PC-3 (cell line): ENCODE measurements at regions not wholly inside any gene's neighbourhood (a gene's known extent, or its start where the extent isn't known, plus 50 kb on each side); places are given as distances from the start of the nearest gene placed in this dataset.

Source experiments
- ATAC-seq: fragments of 200-7000 bp; cut with Tn5 transposase; 2 replicates; pipeline ENCODE4 v1.9.1; 2020; ENCODE audit warnings: mild to moderate bottlenecking, moderate library complexity
- BruUV-seq: library from RNA; stranded (reverse); fragments of 400-500 nt; replicated peaks from 2 replicates; lab custom pipeline; 2021; lab: Mats Ljungman, UMichigan
- CTCF ChIA-PET: fragments of 300-600 bp; sonication (Branson Sonifier 250); formaldehyde crosslinking; loops from one replicate; lab custom pipeline; 2022; ENCODE audit warnings: antibody characterized with exemption; lab: Charles Lee
- POLR2A ChIA-PET: fragments of 300-600 bp; sonication (Branson Sonifier 250); formaldehyde crosslinking; loops from one replicate; lab custom pipeline; 2022; ENCODE audit warnings: antibody characterized with exemption; ENCODE audit not compliant: unreplicated experiment; lab: Charles Lee
- DNase-seq: peaks from one replicate; pipeline ENCODE4 v3.0.0-alpha.2; 2015
- H2AFZ ChIP-seq: fragments of 300-600 bp; sonication (generic); 2 replicates; pipeline ENCODE4 v1.6.0; 2016; ENCODE audit warnings: antibody characterized with exemption, low read length
- H3F3A ChIP-seq: fragments of 300-600 bp; sonication (generic); one replicate; pipeline ENCODE4 v1.6.0; 2017; ENCODE audit warnings: antibody characterized with exemption, low read length, control low read depth, mild to moderate bottlenecking; ENCODE audit not compliant: unreplicated experiment
- H3K27ac ChIP-seq: fragments of 300-600 bp; sonication (generic); 2 replicates; pipeline ENCODE4 v1.5.1; 2016; ENCODE audit warnings: mild to moderate bottlenecking, low read length
- H3K27me3 ChIP-seq: fragments of 300-600 bp; sonication (generic); 2 replicates; pipeline ENCODE4 v1.6.1; 2016; ENCODE audit warnings: low read length, mixed read lengths
- H3K36me3 ChIP-seq: fragments of 300-600 bp; sonication (generic); 2 replicates; pipeline ENCODE4 v1.6.1; 2016; ENCODE audit warnings: low read depth, mixed run types, low read length, mixed read lengths
- H3K4me1 ChIP-seq: fragments of 300-600 bp; sonication (generic); 2 replicates; pipeline ENCODE4 v1.5.1; 2016; ENCODE audit warnings: low read length; ENCODE audit not compliant: insufficient read depth
- H3K4me2 ChIP-seq: fragments of 300-600 bp; sonication (generic); 2 replicates; pipeline ENCODE4 v1.6.0; 2016; ENCODE audit warnings: low read length
- H3K4me3 ChIP-seq: fragments of 300-600 bp; sonication (generic); 2 replicates; pipeline ENCODE4 v1.5.1; 2016; ENCODE audit warnings: mild to moderate bottlenecking, low read length, mixed read lengths
- H3K79me2 ChIP-seq: fragments of 300-600 bp; sonication (generic); 2 replicates; pipeline ENCODE4 v1.6.1; 2017; ENCODE audit warnings: low read length, mixed read lengths
- H3K9ac ChIP-seq: fragments of 300-600 bp; sonication (generic); 2 replicates; pipeline ENCODE4 v1.6.0; 2016; ENCODE audit warnings: mild to moderate bottlenecking, low read length
- H3K9me2 ChIP-seq: fragments of 300-600 bp; sonication (generic); replicated peaks from 2 replicates; pipeline ENCODE4 v1.6.1; 2016; ENCODE audit warnings: mixed run types, low read length, mixed read lengths
- H3K9me3 ChIP-seq: fragments of 300-600 bp; sonication (generic); 2 replicates; pipeline ENCODE4 v1.6.1; 2016; ENCODE audit warnings: low read length, mixed read lengths
- H4K20me1 ChIP-seq: fragments of 300-600 bp; sonication (generic); 2 replicates; pipeline ENCODE4 v1.6.1; 2016; ENCODE audit warnings: low read length, mixed read lengths
- CTCF ChIP-seq: fragments of 300-600 bp; sonication (generic); conservative IDR thresholded peaks from 2 replicates; pipeline ENCODE4 v1.5.1; 2017; ENCODE audit warnings: antibody characterized with exemption, low read depth, mild to moderate bottlenecking, low read length
- EZH2 ChIP-seq: fragments of 300-600 bp; sonication (generic); IDR thresholded peaks from one replicate; pipeline ENCODE4 v1.6.1; 2017; ENCODE audit warnings: antibody characterized with exemption, mild to moderate bottlenecking, low read length; ENCODE audit not compliant: unreplicated experiment
- EZH2phosphoT487 ChIP-seq: fragments of 300-600 bp; sonication (generic); IDR thresholded peaks from 2 replicates; pipeline ENCODE4 v1.6.1; 2018; ENCODE audit warnings: mild to moderate bottlenecking, antibody characterized with exemption, low read length, borderline replicate concordance
- intact Hi-C: fragments of 100-400 bp; cut with micrococcal nuclease; formaldehyde crosslinking; loops from 2 replicates; pipeline ENCODE4 v1.9.0; 2023

GRCh38 chr4:159828687-159829086, 725.8 kb downstream of the RAPGEF2 start:
- Histone ChIP-seq H3K27me3 (no peaks in the 10 kb centered on the region), H3K9me2 (no peaks in the 10 kb centered on the region), H3K4me1 (peaks cover 4% of the 10 kb centered on the region), H3K27ac (no peak overlapping the region), H3K9me3 (no peaks in the 10 kb centered on the region), H3K79me2 (no peaks in the 10 kb centered on the region), H2AFZ (no peak overlapping the region), H3K4me3 (no peak overlapping the region), H3K9ac (no peak overlapping the region), H3K36me3 (no peaks in the 10 kb centered on the region), H3K4me2 (no peak overlapping the region), H4K20me1 (no peaks in the 10 kb centered on the region), H3F3A (no peaks in the 10 kb centered on the region)
- no peak for ATAC-seq
- no TSS peak for BruUV-seq
- ChIA-PET POLR2A (no interaction called here), CTCF (no interaction called here)
- TF ChIP-seq EZH2, result no peak
- TF ChIP-seq CTCF, result no peak
- no peak for TF ChIP-seq EZH2phosphoT487
- no peak for DNase-seq
- intact Hi-C loops, result no loop called here

GRCh38 chr4:159829184-159829583, 726.3 kb downstream of the RAPGEF2 start:
- H3K27me3 ChIP-seq, result no peaks in the 10 kb centered on the region
- DNase-seq (no peak), ATAC-seq (no peak)
- ChIA-PET POLR2A (no interaction called here), CTCF (no interaction called here)
- H3K9me2 ChIP-seq, result no peaks in the 10 kb centered on the region
- intact Hi-C loops, result no loop called here
- peaks cover under 1% of the 10 kb centered on the region; the same call in 1 of the 2 replicates for H3K4me1 ChIP-seq
- no peak overlapping the region for H3K27ac ChIP-seq
- BruUV-seq, result no TSS peak
- H3K4me2 ChIP-seq, result no peak overlapping the region
- no peaks in the 10 kb centered on the region for H3K79me2 ChIP-seq
- no peak overlapping the region for H3K9ac ChIP-seq
- no peak overlapping the region for H3K4me3 ChIP-seq
- H3K36me3 ChIP-seq, result no peaks in the 10 kb centered on the region
- H2AFZ ChIP-seq, result no peak overlapping the region
- TF ChIP-seq EZH2 (no peak), EZH2phosphoT487 (no peak), CTCF (no peak)
- H3F3A ChIP-seq, result no peaks in the 10 kb centered on the region
- H4K20me1 ChIP-seq, result no peaks in the 10 kb centered on the region
- H3K9me3 ChIP-seq, result no peaks in the 10 kb centered on the region

DNA sequence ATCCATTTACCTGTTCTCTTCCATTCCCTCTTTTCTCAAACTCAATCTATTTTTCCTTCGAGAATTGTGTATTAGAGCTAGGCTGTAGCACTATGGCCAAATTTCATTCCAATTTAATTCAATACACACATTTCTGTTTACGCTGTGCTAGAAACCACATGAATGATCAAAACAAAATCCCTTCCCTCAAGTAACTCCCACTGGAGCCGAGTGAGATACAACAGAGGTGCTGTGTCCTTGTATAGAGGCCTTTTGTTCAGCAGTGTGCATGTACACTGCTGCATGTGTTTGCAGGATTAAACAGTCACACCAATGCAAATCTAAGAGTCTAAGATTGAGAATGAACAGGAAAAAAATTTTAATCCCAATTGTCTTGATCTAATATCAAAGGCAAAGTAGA, 734.2 kb downstream of the RAPGEF2 start:
- CTCF ChIA-PET, result no interaction called here
- no peak overlapping the region for H3K4me2 ChIP-seq

More for the DNA sequence above, 734.2 kb downstream of the RAPGEF2 start:
- TF ChIP-seq EZH2phosphoT487, result no peak
- no peak for TF ChIP-seq CTCF
- TF ChIP-seq EZH2, result no peak
- Histone ChIP-seq H3K4me3 (no peak overlapping the region), H3K9ac (no peak overlapping the region), H4K20me1 (no peaks in the 10 kb centered on the region), H3K9me3 (no peaks in the 10 kb centered on the region), H3K27ac (no peak overlapping the region), H3K27me3 (no peaks in the 10 kb centered on the region), H3K9me2 (no peaks in the 10 kb centered on the region), H3K79me2 (no peaks in the 10 kb centered on the region), H3K4me1 (no peaks in the 10 kb centered on the region), H3K36me3 (no peaks in the 10 kb centered on the region), H2AFZ (no peak overlapping the region), H3F3A (no peaks in the 10 kb centered on the region)
- intact Hi-C loops, result no loop called here
- POLR2A ChIA-PET, result no interaction called here
- no peak for ATAC-seq
- DNase-seq, result no peak
- BruUV-seq, result no TSS peak
